OCI-LY7 (cell line): ENCODE measurements at regions not wholly inside any gene's neighbourhood (a gene's known extent, or its start where the extent isn't known, plus 50 kb on each side); places are given as distances from the start of the nearest gene placed in this dataset.

Experiments used
- CTCF ChIP-seq: fragments of 200-600 bp; sonication (generic); conservative IDR thresholded peaks from 2 replicates; pipeline ENCODE4 v1.5.1; 2014; ENCODE audit warnings: mild to moderate bottlenecking, antibody characterized with exemption, low read length, moderate library complexity, mixed read lengths
- EZH2phosphoT487 ChIP-seq: fragments of 200-600 bp; sonication (generic); IDR thresholded peaks from 2 replicates; pipeline ENCODE4 v1.6.1; 2018; ENCODE audit warnings: low read depth, borderline replicate concordance, mild to moderate bottlenecking, mixed run types, antibody characterized with exemption, low read length, moderate library complexity, mixed read lengths

- no peak for TF ChIP-seq CTCF
- no peak for TF ChIP-seq EZH2phosphoT487
Observed at GRCh38 chr2:122000556-122001340, 245.3 kb downstream of the TSN start.
